Prostate gland (tissue), 2 donors: ENCODE measurements at regions not wholly inside any gene's neighbourhood (a gene's known extent, or its start where the extent isn't known, plus 50 kb on each side); places are given as distances from the start of the nearest gene placed in this dataset.

Experiments used
- POLR2AphosphoS5 ChIP-seq: sonication (generic); formaldehyde crosslinking; IDR thresholded peaks from one replicate; pipeline ENCODE4 v1.6.1; 2017; ENCODE audit warnings: antibody characterized with exemption
- TF ChIP-seq, protein P1 (sequence below), 4 experiments: fragments of 200-600 bp in 2 of 4; fragments of 450-650 bp in 2 of 4; sonication (generic) in 2 of 4; IDR thresholded peaks; 1 replicate in 3 of 4; 2 replicates in 1 of 4; pipeline ENCODE4 v1.5.1; 2016 to 2019; ENCODE audit warnings: antibody characterized with exemption in 4 of 4, mild to moderate bottlenecking in 2 of 4, moderate library complexity in 2 of 4

DNA sequence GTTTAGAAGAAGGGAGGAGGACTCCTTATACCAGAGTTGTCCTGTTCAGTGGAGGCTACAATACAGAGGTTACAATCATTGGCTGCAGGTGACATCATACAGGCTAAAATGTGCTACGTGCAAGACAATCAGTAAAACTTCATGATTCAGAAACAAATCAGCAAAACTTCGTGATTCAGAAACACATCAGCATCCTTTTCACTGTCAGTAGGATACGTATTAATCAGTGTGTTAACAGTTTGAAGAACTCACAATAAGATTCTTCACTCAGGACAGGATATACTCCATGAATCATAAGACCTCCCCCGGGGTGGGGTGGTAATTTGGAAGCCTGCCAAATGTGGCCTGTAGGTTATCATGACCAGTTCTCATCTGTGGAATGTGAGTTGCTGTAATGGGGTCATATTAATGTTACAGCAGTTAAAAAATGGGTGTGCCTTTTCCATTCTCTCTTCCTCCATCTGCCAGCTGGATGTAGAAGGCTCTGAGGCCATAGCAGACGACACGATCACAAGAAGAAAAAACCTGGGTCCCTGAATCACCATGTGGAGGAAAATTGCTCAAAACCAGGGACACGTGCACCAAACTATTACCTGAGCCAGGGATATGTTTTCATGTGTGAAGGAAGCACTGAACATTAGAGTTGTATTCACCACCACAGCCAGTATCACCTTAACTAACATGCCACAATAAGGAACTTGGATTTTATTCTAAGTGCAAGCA is 134.8 kb upstream of the CREB1 start:
- TF ChIP-seq, protein P1, sequence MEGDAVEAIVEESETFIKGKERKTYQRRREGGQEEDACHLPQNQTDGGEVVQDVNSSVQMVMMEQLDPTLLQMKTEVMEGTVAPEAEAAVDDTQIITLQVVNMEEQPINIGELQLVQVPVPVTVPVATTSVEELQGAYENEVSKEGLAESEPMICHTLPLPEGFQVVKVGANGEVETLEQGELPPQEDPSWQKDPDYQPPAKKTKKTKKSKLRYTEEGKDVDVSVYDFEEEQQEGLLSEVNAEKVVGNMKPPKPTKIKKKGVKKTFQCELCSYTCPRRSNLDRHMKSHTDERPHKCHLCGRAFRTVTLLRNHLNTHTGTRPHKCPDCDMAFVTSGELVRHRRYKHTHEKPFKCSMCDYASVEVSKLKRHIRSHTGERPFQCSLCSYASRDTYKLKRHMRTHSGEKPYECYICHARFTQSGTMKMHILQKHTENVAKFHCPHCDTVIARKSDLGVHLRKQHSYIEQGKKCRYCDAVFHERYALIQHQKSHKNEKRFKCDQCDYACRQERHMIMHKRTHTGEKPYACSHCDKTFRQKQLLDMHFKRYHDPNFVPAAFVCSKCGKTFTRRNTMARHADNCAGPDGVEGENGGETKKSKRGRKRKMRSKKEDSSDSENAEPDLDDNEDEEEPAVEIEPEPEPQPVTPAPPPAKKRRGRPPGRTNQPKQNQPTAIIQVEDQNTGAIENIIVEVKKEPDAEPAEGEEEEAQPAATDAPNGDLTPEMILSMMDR (IDR thresholded peaks at IDR 0.05), result no peak
- TF ChIP-seq POLR2AphosphoS5, result no peak
